HCT116 (cell line): ENCODE measurements at regions not wholly inside any gene's neighbourhood (a gene's known extent, or its start where the extent isn't known, plus 50 kb on each side); places are given as distances from the start of the nearest gene placed in this dataset.

Experiments
- ATAC-seq: fragments of 200-7000 bp; cut with Tn5 transposase; 2 replicates; pipeline ENCODE4 v1.9.1; 2020; ENCODE audit warnings: mild to moderate bottlenecking, moderate library complexity
- BruUV-seq: library from RNA; stranded (reverse); fragments of 400-500 nt; replicated peaks from 2 replicates; lab custom pipeline; 2021; lab: Mats Ljungman, UMichigan
- CTCF ChIA-PET: fragments of 300-600 bp; sonication (Branson Sonifier 250); formaldehyde crosslinking; loops from one replicate; lab custom pipeline; 2021; ENCODE audit warnings: antibody characterized with exemption; lab: Charles Lee
- POLR2A ChIA-PET: fragments of 300-600, 350-600 bp; sonication (Branson Sonifier 250); formaldehyde crosslinking; loops from one replicate; lab custom pipeline; 2021; ENCODE audit warnings: antibody characterized with exemption; lab: Charles Lee
- RAD21 ChIA-PET, 2 experiments: fragments of 300-600 bp; sonication (Branson Sonifier 250); formaldehyde crosslinking; loops; one replicate each; lab custom pipeline; 2023; ENCODE audit warnings: low total read pairs in 2 of 2; ENCODE audit not compliant: uncharacterized antibody in 2 of 2, unreplicated experiment in 2 of 2, low non-redundant PET in 1 of 2; lab: Charles Lee
- DNase-seq: peaks from one replicate; pipeline ENCODE4 v3.0.0-alpha.2; 2010; ENCODE audit warnings: low read depth, low spot score
- H2AFZ ChIP-seq: fragments of 200-600 bp; shearing (Covaris generic), sonication (generic); 2 replicates; pipeline ENCODE4 v1.6.1; 2017; ENCODE audit warnings: low read depth, mixed run types, mixed read lengths, antibody characterized with exemption, low read length; ENCODE audit not compliant: poor library complexity, severe bottlenecking
- H3K27ac ChIP-seq: 2 replicates; pipeline ENCODE4 v1.5.1; 2012; ENCODE audit warnings: low read depth, low read length
- H3K27me3 ChIP-seq: fragments of 200-600 bp; sonication (generic); 2 replicates; pipeline ENCODE4 v1.6.1; 2016; ENCODE audit warnings: mixed run types, low read length, mixed read lengths; ENCODE audit not compliant: insufficient read depth
- H3K36me3 ChIP-seq, 2 experiments: fragments of 200-500 bp in 1 of 2; fragments of 200-600 bp in 1 of 2; sonication (Bioruptor generic) in 1 of 2; sonication (generic) in 1 of 2; 2 replicates each; pipeline versions ENCODE4 v1.5.1 to v1.6.1; 2014 to 2016; ENCODE audit warnings: low read length in 2 of 2, inconsistent platforms in 1 of 2, mixed read lengths in 1 of 2, mixed run types in 1 of 2; ENCODE audit not compliant: insufficient read depth in 2 of 2, control insufficient read depth in 1 of 2
- H3K4me1 ChIP-seq, 2 experiments: fragments of 200-600 bp in 1 of 2; sonication (generic) in 1 of 2; 2 replicates each; pipeline versions ENCODE4 v1.5.1 to v1.6.1; 2012 to 2017; ENCODE audit warnings: low read length in 2 of 2, inconsistent platforms in 1 of 2, mild to moderate bottlenecking in 1 of 2, mixed read lengths in 1 of 2, mixed run types in 1 of 2, moderate library complexity in 1 of 2; ENCODE audit not compliant: insufficient read depth in 2 of 2, control insufficient read depth in 1 of 2
- H3K4me2 ChIP-seq: fragments of 200-600 bp; sonication (generic); 2 replicates; pipeline ENCODE4 v1.6.1; 2017; ENCODE audit warnings: mixed run types, low read length, mixed read lengths
- H3K4me3 ChIP-seq, 2 experiments: fragments of 200-600 bp in 1 of 2; sonication (generic) in 1 of 2; replicated peaks in 1 of 2; 2 replicates each; pipeline ENCODE4 v1.5.1; 2011 to 2016; ENCODE audit warnings: low read length in 2 of 2, control low read depth in 1 of 2, low read depth in 1 of 2, mild to moderate bottlenecking in 1 of 2, mixed read lengths in 1 of 2, mixed run types in 1 of 2
- H3K79me2 ChIP-seq: fragments of 200-600 bp; sonication (generic); 2 replicates; pipeline ENCODE4 v1.6.1; 2017; ENCODE audit warnings: mild to moderate bottlenecking, mixed run types, low read length, moderate library complexity, mixed read lengths; ENCODE audit not compliant: insufficient read depth
- H3K9ac ChIP-seq: fragments of 200-600 bp; sonication (generic); 2 replicates; pipeline ENCODE4 v1.6.1; 2016; ENCODE audit warnings: low read length, mixed read lengths
- H3K9me2 ChIP-seq: fragments of 200-600 bp; sonication (generic), shearing (Covaris generic); 2 replicates; pipeline ENCODE4 v1.6.1; 2017; ENCODE audit warnings: mixed run types, mild to moderate bottlenecking, moderate library complexity; ENCODE audit not compliant: insufficient read depth
- H3K9me3 ChIP-seq, 2 experiments: fragments of 200-500 bp in 1 of 2; fragments of 200-600 bp in 1 of 2; sonication (Bioruptor generic) in 1 of 2; sonication (generic) in 1 of 2; 2 replicates each; pipeline ENCODE4 v1.6.1; 2014 to 2017; ENCODE audit warnings: low read length in 2 of 2, mixed read lengths in 2 of 2, inconsistent platforms in 1 of 2, low read depth in 1 of 2, mild to moderate bottlenecking in 1 of 2, mixed run types in 1 of 2, moderate library complexity in 1 of 2; ENCODE audit not compliant: control insufficient read depth in 1 of 2, insufficient read depth in 1 of 2
- H4K20me1 ChIP-seq: fragments of 200-600 bp; sonication (generic), shearing (Covaris generic); 2 replicates; pipeline ENCODE4 v1.6.1; 2017; ENCODE audit warnings: mixed run types, mild to moderate bottlenecking, moderate library complexity; ENCODE audit not compliant: insufficient read depth
- CEBPB ChIP-seq: IDR thresholded peaks from 2 replicates; pipeline ENCODE4 v1.6.1; 2012; ENCODE audit warnings: low read depth
- ELF1 ChIP-seq: IDR thresholded peaks from 2 replicates; pipeline ENCODE4 v1.6.1; 2012; ENCODE audit warnings: low read depth, borderline replicate concordance
- EZH2 ChIP-seq: fragments of 200-600 bp; sonication (generic); IDR thresholded peaks from 2 replicates; pipeline ENCODE4 v1.6.1; 2017; ENCODE audit warnings: antibody characterized with exemption, mixed run types
- JUND ChIP-seq: IDR thresholded peaks from 2 replicates; pipeline ENCODE4 v1.6.1; 2012
- POLR2A ChIP-seq: IDR thresholded peaks from 2 replicates; pipeline ENCODE4 v1.7.0; 2011; ENCODE audit warnings: borderline replicate concordance; ENCODE audit not compliant: insufficient read depth, insufficient read length; ENCODE audit errors: extremely low read depth
- POLR2AphosphoS5 ChIP-seq: IDR thresholded peaks from 2 replicates; pipeline ENCODE4 v1.6.1; 2011; ENCODE audit warnings: mild to moderate bottlenecking, low read depth, low read length, moderate library complexity
- SIN3A ChIP-seq: IDR thresholded peaks from 2 replicates; pipeline ENCODE4 v1.6.1; 2012; ENCODE audit warnings: low read depth
- SP1 ChIP-seq: IDR thresholded peaks from 2 replicates; pipeline ENCODE4 v1.6.1; 2012; ENCODE audit warnings: low read depth
- SRF ChIP-seq: IDR thresholded peaks from 2 replicates; pipeline ENCODE4 v1.6.1; 2012; ENCODE audit warnings: low read depth
- TCF7L2 ChIP-seq: IDR thresholded peaks from 2 replicates; pipeline ENCODE4 v1.7.0; 2011; ENCODE audit warnings: borderline replicate concordance, inconsistent platforms; ENCODE audit not compliant: insufficient read depth, insufficient read length; ENCODE audit errors: extremely low read depth
- ZFX ChIP-seq: fragments of 450-650 bp; IDR thresholded peaks from 2 replicates; pipeline ENCODE4 v1.6.1; 2017
- intact Hi-C: fragments of 100-400 bp; cut with micrococcal nuclease; formaldehyde crosslinking; loops from 2 replicates; pipeline ENCODE4 v1.10.0; 2022
- TF ChIP-seq, protein P1 (sequence below): IDR thresholded peaks from 2 replicates; pipeline ENCODE4 v1.6.1; 2012
- TF ChIP-seq, protein P2 (sequence below): IDR thresholded peaks from 2 replicates; pipeline ENCODE4 v1.6.1; 2012
- TF ChIP-seq, protein P3 (sequence below): IDR thresholded peaks from 2 replicates; pipeline ENCODE4 v1.6.1; 2012; ENCODE audit warnings: low read depth

DNA sequence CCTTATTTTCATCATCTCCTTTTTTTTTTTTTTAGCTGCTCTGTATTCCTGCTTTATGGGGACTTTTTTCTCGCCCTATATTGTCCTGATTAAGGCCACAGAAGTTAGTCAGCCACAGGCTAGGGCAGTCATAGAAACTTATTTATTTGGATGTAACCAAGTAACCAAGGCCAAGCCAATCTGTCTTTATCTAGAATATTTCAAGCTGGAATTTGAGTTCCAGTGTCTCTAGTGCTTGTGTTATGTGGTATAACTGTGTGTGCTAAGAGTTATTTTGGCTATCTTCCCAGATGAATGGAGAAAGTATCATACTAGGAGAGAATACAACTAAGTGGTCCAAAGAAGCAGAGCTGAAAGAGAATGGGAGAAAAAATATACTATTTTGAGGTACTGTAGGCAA, 751.5 kb downstream of the CBLN4 start:
- ChIA-PET CTCF (no interaction called here), RAD21 (no interaction called here), POLR2A (no interaction called here)
- Histone ChIP-seq H3K4me2 (no peak overlapping the region), H3K9me2 (no peaks in the 10 kb centered on the region), H2AFZ (no peak overlapping the region), H3K27me3 (no peaks in the 10 kb centered on the region), H4K20me1 (no peaks in the 10 kb centered on the region), H3K9me3 (peaks cover 5 to 32% of the 10 kb centered on the region in 2 experiments; a peak in 2 of 4 replicates), H3K4me1 (no peaks in the 10 kb centered on the region), H3K79me2 (no peaks in the 10 kb centered on the region), H3K9ac (no peak overlapping the region), H3K27ac (no peak overlapping the region), H3K4me3 (no peak overlapping the region), H3K36me3 (no peaks in the 10 kb centered on the region)
- TF ChIP-seq, protein P1, sequence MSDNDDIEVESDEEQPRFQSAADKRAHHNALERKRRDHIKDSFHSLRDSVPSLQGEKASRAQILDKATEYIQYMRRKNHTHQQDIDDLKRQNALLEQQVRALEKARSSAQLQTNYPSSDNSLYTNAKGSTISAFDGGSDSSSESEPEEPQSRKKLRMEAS = no peak
- no peak for TF ChIP-seq EZH2
- TF ChIP-seq, protein P2, sequence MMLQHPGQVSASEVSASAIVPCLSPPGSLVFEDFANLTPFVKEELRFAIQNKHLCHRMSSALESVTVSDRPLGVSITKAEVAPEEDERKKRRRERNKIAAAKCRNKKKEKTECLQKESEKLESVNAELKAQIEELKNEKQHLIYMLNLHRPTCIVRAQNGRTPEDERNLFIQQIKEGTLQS = no peak
- TF ChIP-seq ZFX = no peak
- no peak for TF ChIP-seq POLR2AphosphoS5
- no peak for TF ChIP-seq SP1
- no peak for TF ChIP-seq SRF
- no peak for TF ChIP-seq ELF1
- no peak for TF ChIP-seq TCF7L2
- no peak for TF ChIP-seq CEBPB
- no peak for TF ChIP-seq JUND
- no peak for TF ChIP-seq POLR2A
- TF ChIP-seq, protein P3, sequence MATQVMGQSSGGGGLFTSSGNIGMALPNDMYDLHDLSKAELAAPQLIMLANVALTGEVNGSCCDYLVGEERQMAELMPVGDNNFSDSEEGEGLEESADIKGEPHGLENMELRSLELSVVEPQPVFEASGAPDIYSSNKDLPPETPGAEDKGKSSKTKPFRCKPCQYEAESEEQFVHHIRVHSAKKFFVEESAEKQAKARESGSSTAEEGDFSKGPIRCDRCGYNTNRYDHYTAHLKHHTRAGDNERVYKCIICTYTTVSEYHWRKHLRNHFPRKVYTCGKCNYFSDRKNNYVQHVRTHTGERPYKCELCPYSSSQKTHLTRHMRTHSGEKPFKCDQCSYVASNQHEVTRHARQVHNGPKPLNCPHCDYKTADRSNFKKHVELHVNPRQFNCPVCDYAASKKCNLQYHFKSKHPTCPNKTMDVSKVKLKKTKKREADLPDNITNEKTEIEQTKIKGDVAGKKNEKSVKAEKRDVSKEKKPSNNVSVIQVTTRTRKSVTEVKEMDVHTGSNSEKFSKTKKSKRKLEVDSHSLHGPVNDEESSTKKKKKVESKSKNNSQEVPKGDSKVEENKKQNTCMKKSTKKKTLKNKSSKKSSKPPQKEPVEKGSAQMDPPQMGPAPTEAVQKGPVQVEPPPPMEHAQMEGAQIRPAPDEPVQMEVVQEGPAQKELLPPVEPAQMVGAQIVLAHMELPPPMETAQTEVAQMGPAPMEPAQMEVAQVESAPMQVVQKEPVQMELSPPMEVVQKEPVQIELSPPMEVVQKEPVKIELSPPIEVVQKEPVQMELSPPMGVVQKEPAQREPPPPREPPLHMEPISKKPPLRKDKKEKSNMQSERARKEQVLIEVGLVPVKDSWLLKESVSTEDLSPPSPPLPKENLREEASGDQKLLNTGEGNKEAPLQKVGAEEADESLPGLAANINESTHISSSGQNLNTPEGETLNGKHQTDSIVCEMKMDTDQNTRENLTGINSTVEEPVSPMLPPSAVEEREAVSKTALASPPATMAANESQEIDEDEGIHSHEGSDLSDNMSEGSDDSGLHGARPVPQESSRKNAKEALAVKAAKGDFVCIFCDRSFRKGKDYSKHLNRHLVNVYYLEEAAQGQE = no peak
- no peak for TF ChIP-seq SIN3A
- intact Hi-C loops = no loop called here
- DNase-seq = no peak
- no TSS peak for BruUV-seq
- no peak for ATAC-seq
